ENCODE measurements at regions not wholly inside any gene's neighbourhood (a gene's known extent, or its start where the extent isn't known, plus 50 kb on each side); places are given as distances from the start of the nearest gene placed in this dataset.

- WGBS (ENCODE audit: insufficient coverage, insufficient replicate concordance, low lambda C conversion rate, missing lambda C conversion rate) = 46% methylated on average over 1 of the region's 1 CpG
- no peak for TF ChIP-seq NR2C1 (IDR thresholded peaks at IDR 0.05)
- TF ChIP-seq JUNB (IDR thresholded peaks at IDR 0.05) = peak; percentile 33; the same call in 1 of the 2 replicates
- no peaks in the 10 kb centered on the region for H3K79me2 ChIP-seq (ENCODE audit: control insufficient read depth, insufficient read depth, low read length)
- in situ Hi-C loops (cut with MboI) (no loop called here), intact Hi-C loops (cut with micrococcal nuclease; ENCODE audit: unreplicated experiment) (no loop called here)
- BruUV-seq (replicated peaks) = no TSS peak
- H3K27me3 ChIP-seq (replicated peaks in 1 of 2; ENCODE audit: control insufficient read depth in 2 of 2, insufficient read depth in 2 of 2, low read length in 1 of 2) = no peaks in the 10 kb centered on the region
- H3K4me3 ChIP-seq = no peak overlapping the region
- DNase-seq (ENCODE audit: low read depth, low spot score) = no peak
- ATAC-seq = peak; percentile 81
- H3K4me1 ChIP-seq (ENCODE audit: control insufficient read depth, insufficient read depth, low read length) = no peaks in the 10 kb centered on the region
- no peak for FAIRE-seq
- no peaks in the 10 kb centered on the region for H3K36me3 ChIP-seq (ENCODE audit: control insufficient read depth in 2 of 2, insufficient read depth in 2 of 2, low read length in 1 of 2)
- no peaks in the 10 kb centered on the region for H4K20me1 ChIP-seq (ENCODE audit: control insufficient read depth, insufficient read depth)
- peaks cover 2% of the 10 kb centered on the region; the same call in 2 of the 3 replicates for H3K9me3 ChIP-seq (replicated peaks; ENCODE audit: control insufficient read depth, insufficient read depth, low read length)
- H3K9ac ChIP-seq (ENCODE audit: control insufficient read depth, insufficient read depth, low read length) = no peak overlapping the region
- POLR2A ChIA-PET = interaction anchor here (0.6 kb wide), 1 partner anchor 921 kb away, joined by 3 read pairs; no protein-coding TSS in a partner anchor
- H2AFZ ChIP-seq (ENCODE audit: control insufficient read depth, low read depth, low read length) = no peak overlapping the region
- SMC1A ChIA-PET (ENCODE audit: uncharacterized antibody, unreplicated experiment) = no interaction called here
- H3K4me2 ChIP-seq (ENCODE audit: control insufficient read depth, insufficient read depth) = no peak overlapping the region
- CTCF ChIA-PET = no interaction called here
- RAD21 ChIA-PET (ENCODE audit: unreplicated experiment) = no interaction called here
- no peak overlapping the region for H3K27ac ChIP-seq (ENCODE audit: control insufficient read depth, insufficient read depth)
Measured at GRCh38 chr18:72986103-72986502, 118.3 kb upstream of the NETO1 start.

- peaks cover 2% of the 10 kb centered on the region; the same call in 2 of the 3 replicates for H3K9me3 ChIP-seq (replicated peaks; ENCODE audit: control insufficient read depth, insufficient read depth, low read length)
- H3K79me2 ChIP-seq (ENCODE audit: control insufficient read depth, insufficient read depth, low read length) = no peaks in the 10 kb centered on the region
- no peaks in the 10 kb centered on the region for H3K27me3 ChIP-seq (replicated peaks in 1 of 2; ENCODE audit: control insufficient read depth in 2 of 2, insufficient read depth in 2 of 2, low read length in 1 of 2)
- in situ Hi-C loops (cut with MboI) (no loop called here), intact Hi-C loops (cut with micrococcal nuclease; ENCODE audit: unreplicated experiment) (no loop called here)
- 9% methylated on average over 2 of the region's 2 CpGs for WGBS (ENCODE audit: insufficient coverage, insufficient replicate concordance, low lambda C conversion rate, missing lambda C conversion rate)
- ChIA-PET SMC1A (ENCODE audit: uncharacterized antibody, unreplicated experiment) (no interaction called here), CTCF (no interaction called here), RAD21 (ENCODE audit: unreplicated experiment) (no interaction called here), POLR2A (no interaction called here)
- peak; percentile 88 for ATAC-seq
- peak; percentile 31 for DNase-seq (ENCODE audit: low read depth, low spot score)
- no peaks in the 10 kb centered on the region for H3K4me1 ChIP-seq (ENCODE audit: control insufficient read depth, insufficient read depth, low read length)
- H4K20me1 ChIP-seq (ENCODE audit: control insufficient read depth, insufficient read depth) = no peaks in the 10 kb centered on the region
- no peak overlapping the region for H3K9ac ChIP-seq (ENCODE audit: control insufficient read depth, insufficient read depth, low read length)
- H3K27ac ChIP-seq (ENCODE audit: control insufficient read depth, insufficient read depth) = no peak overlapping the region
- no peaks in the 10 kb centered on the region for H3K36me3 ChIP-seq (ENCODE audit: control insufficient read depth in 2 of 2, insufficient read depth in 2 of 2, low read length in 1 of 2)
- H3K4me2 ChIP-seq (ENCODE audit: control insufficient read depth, insufficient read depth) = no peak overlapping the region
- H2AFZ ChIP-seq (ENCODE audit: control insufficient read depth, low read depth, low read length) = no peak overlapping the region
- FAIRE-seq = peak; percentile 41
- H3K4me3 ChIP-seq = no peak overlapping the region
- BruUV-seq (replicated peaks) = no TSS peak
- no peak for TF ChIP-seq SKIL (IDR thresholded peaks at IDR 0.05; ENCODE audit: low read depth, poor library complexity, severe bottlenecking)
- TF ChIP-seq CBFB (IDR thresholded peaks at IDR 0.05; ENCODE audit: low read depth) = 0 out of 2 replicates have a peak, but pooled peaks have one; percentile 31
- TF ChIP-seq BACH1 (IDR thresholded peaks at IDR 0.05; ENCODE audit: borderline replicate concordance) = no peak
- TF ChIP-seq CBX3 (IDR thresholded peaks at IDR 0.05; ENCODE audit: borderline replicate concordance, low read depth) = no peak
- TF ChIP-seq MTA3 (IDR thresholded peaks at IDR 0.05; ENCODE audit: borderline replicate concordance, low read length) = no peak
- 0 out of 2 replicates have a peak, but pooled peaks have one; percentile 32 for TF ChIP-seq NFYB (IDR thresholded peaks at IDR 0.05; ENCODE audit: insufficient read depth, low read depth, low read length)
- TF ChIP-seq KDM1A (IDR thresholded peaks at IDR 0.05; ENCODE audit: borderline replicate concordance) = no peak
- no peak for TF ChIP-seq USF2 (IDR thresholded peaks at IDR 0.05; ENCODE audit: borderline replicate concordance, low read depth, low read length)
- TF ChIP-seq CHD4 (IDR thresholded peaks at IDR 0.05) = no peak
- no peak for TF ChIP-seq ZNF592 (IDR thresholded peaks at IDR 0.05)
Measured at GRCh38 chr18:72985686-72986085, 117.9 kb upstream of the NETO1 start.
